Calu3 (cell line): ENCODE measurements at regions not wholly inside any gene's neighbourhood (a gene's known extent, or its start where the extent isn't known, plus 50 kb on each side); places are given as distances from the start of the nearest gene placed in this dataset.

Experiments used
- BruUV-seq: library from RNA; stranded (reverse); fragments of 400-500 nt; replicated peaks from 2 replicates; lab custom pipeline; 2021; lab: Mats Ljungman, UMichigan
- CTCF ChIA-PET: fragments of 300-600 bp; sonication (Branson Sonifier 250); formaldehyde crosslinking; loops from one replicate; lab custom pipeline; 2022; ENCODE audit warnings: antibody characterized with exemption; lab: Charles Lee
- DNase-seq: peaks from one replicate; pipeline ENCODE4 v3.0.0; 2022
- H3K27ac Mint-ChIP-seq: one replicate; pipeline ENCODE4 v1.8.0; 2022; ENCODE audit warnings: mixed read lengths; ENCODE audit not compliant: unreplicated experiment
- H3K27me3 Mint-ChIP-seq: one replicate; pipeline ENCODE4 v1.8.0; 2022; ENCODE audit warnings: mixed read lengths; ENCODE audit not compliant: unreplicated experiment
- H3K36me3 Mint-ChIP-seq: one replicate; pipeline ENCODE4 v1.8.0; 2022; ENCODE audit warnings: mild to moderate bottlenecking, moderate library complexity, mixed read lengths; ENCODE audit not compliant: insufficient read depth, unreplicated experiment
- H3K4me1 Mint-ChIP-seq: one replicate; pipeline ENCODE4 v1.8.0; 2022; ENCODE audit warnings: mild to moderate bottlenecking, low read depth, mixed read lengths; ENCODE audit not compliant: unreplicated experiment
- H3K4me3 Mint-ChIP-seq: one replicate; pipeline ENCODE4 v1.8.0; 2022; ENCODE audit warnings: mild to moderate bottlenecking, low read depth, moderate library complexity, mixed read lengths; ENCODE audit not compliant: unreplicated experiment
- H3K9me3 Mint-ChIP-seq: one replicate; pipeline ENCODE4 v1.8.0; 2022; ENCODE audit warnings: low read depth, mixed read lengths; ENCODE audit not compliant: unreplicated experiment
- intact Hi-C: fragments of 100-400 bp; cut with micrococcal nuclease; formaldehyde crosslinking; loops from one replicate; pipeline ENCODE4 v1.10.0; 2022; ENCODE audit not compliant: unreplicated experiment
- TF ChIP-seq, protein P1 (sequence below): fragments of 200-600 bp; IDR thresholded peaks from one replicate; pipeline ENCODE4 v1.8.0; 2022; ENCODE audit warnings: antibody characterized with exemption; ENCODE audit not compliant: unreplicated experiment

DNA sequence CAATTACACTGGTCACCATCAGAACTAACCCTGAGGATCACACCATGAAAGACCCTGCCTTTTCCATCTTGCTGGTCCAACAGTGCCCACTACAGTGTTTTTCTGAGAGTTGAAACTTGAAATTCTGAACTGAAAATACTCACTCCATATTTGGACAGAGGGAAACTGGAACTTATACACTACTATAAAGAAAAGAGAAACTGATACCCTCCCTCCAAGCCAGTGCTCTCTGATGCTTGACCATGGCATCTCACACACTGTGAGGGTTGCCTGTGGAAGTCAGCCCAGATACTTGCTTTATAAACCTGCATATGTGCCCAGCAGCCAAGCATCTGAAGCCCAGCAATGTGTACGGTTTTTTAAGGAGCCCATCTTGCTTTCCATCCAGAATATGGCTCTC lies 108.7 kb downstream of the FOXA2 start:
- CTCF ChIA-PET: no interaction called here
- no peak overlapping the region for H3K4me3 Mint-ChIP-seq

DNA sequence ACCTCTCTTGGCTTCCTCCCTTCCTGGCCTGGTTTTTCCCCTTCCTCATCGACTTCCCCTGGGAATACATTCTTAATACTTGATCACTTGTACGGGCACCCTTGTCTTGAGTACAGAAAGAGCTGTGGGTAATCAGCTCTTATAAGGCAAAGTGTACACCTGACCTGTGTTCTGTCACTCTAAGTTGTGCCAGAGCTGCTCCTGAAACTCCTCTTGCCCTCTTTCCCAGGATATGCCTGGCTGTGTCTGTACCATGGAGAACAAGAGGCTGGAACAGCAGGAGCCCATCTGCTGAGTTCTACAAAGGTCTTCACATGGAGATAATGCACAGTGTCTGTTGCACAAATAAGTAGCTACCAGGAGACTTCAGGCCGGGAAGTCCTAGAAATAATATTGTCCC lies 110.1 kb downstream of the FOXA2 start:
- TF ChIP-seq, protein P1, sequence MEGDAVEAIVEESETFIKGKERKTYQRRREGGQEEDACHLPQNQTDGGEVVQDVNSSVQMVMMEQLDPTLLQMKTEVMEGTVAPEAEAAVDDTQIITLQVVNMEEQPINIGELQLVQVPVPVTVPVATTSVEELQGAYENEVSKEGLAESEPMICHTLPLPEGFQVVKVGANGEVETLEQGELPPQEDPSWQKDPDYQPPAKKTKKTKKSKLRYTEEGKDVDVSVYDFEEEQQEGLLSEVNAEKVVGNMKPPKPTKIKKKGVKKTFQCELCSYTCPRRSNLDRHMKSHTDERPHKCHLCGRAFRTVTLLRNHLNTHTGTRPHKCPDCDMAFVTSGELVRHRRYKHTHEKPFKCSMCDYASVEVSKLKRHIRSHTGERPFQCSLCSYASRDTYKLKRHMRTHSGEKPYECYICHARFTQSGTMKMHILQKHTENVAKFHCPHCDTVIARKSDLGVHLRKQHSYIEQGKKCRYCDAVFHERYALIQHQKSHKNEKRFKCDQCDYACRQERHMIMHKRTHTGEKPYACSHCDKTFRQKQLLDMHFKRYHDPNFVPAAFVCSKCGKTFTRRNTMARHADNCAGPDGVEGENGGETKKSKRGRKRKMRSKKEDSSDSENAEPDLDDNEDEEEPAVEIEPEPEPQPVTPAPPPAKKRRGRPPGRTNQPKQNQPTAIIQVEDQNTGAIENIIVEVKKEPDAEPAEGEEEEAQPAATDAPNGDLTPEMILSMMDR: no peak
- DNase-seq: no peak
- H3K4me1 Mint-ChIP-seq: no peaks in the 10 kb centered on the region
- no peak overlapping the region for H3K27ac Mint-ChIP-seq
- no peak overlapping the region for H3K4me3 Mint-ChIP-seq
- BruUV-seq: no TSS peak
- intact Hi-C loops: no loop called here
- H3K9me3 Mint-ChIP-seq: peaks cover 3% of the 10 kb centered on the region
- no peaks in the 10 kb centered on the region for H3K36me3 Mint-ChIP-seq
- H3K27me3 Mint-ChIP-seq: no peaks in the 10 kb centered on the region
- CTCF ChIA-PET: no interaction called here

More for the DNA sequence above, 108.7 kb downstream of the FOXA2 start:
- TF ChIP-seq, protein P1: no peak
- Mint-ChIP-seq H3K9me3 (peaks cover 3% of the 10 kb centered on the region), H3K27ac (no peak overlapping the region), H3K36me3 (no peaks in the 10 kb centered on the region), H3K4me1 (no peaks in the 10 kb centered on the region), H3K27me3 (no peaks in the 10 kb centered on the region)
- BruUV-seq: no TSS peak
- intact Hi-C loops: no loop called here
- DNase-seq: no peak

DNA sequence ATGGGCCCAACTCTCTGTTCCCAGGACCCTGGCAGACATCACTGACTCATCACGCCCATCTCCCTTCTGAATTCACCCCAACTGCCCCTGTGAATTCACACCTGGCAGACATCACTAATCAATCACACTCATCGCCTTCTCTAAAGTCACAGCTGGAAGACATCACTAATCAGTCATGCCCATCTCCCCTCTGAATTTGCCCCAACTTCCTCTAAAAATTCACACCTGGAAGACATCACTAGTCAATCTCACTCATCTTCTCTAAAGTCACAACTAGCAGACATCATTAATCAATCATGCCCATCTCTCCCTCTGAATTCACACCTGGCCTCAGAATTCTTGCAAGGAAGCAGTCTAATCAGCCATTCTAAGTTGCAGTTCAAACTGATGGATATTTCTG lies 111.1 kb downstream of the FOXA2 start:
- CTCF ChIA-PET: no interaction called here
- intact Hi-C loops: no loop called here

DNA sequence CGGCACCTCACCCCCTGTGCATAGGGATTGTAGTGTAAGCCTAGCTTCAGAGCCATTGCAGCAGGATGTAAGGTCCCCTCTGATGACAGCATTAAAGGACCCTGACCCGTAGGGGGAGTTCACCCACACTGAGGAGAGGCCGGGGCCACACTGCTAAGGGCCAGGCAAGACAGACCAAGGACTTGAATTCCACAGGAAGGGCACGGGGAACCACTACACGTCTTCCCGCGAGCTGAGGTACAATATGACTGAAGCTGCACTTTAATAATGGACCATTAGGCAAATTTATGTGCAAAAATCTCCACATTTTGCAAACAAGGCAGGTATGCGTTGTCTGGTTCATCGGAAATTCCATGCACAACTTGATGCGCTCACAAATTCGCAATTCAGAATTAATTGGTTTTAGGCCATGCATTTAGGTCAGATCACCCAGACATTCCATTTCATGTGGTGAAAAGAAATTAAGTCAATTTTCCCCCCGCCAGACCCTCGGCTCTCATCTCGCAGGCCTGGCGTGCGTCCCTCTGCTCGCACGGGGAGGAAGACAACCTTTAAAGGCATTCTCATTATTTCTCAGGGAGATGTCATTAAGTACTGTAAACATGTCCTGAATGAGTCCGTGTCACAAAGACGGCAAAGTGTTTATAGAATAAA lies 111.8 kb downstream of the FOXA2 start:
- H3K27me3 Mint-ChIP-seq: no peaks in the 10 kb centered on the region
- H3K4me1 Mint-ChIP-seq: no peaks in the 10 kb centered on the region
- H3K9me3 Mint-ChIP-seq: peaks cover 3% of the 10 kb centered on the region
- H3K36me3 Mint-ChIP-seq: no peaks in the 10 kb centered on the region
- DNase-seq: no peak
- BruUV-seq: no TSS peak
- CTCF ChIA-PET: no interaction called here
- TF ChIP-seq, protein P1: no peak
- intact Hi-C loops: no loop called here
- H3K4me3 Mint-ChIP-seq: no peak overlapping the region
- no peak overlapping the region for H3K27ac Mint-ChIP-seq

More for the DNA sequence above, 111.1 kb downstream of the FOXA2 start:
- Mint-ChIP-seq H3K4me1 (no peaks in the 10 kb centered on the region), H3K9me3 (peaks cover 3% of the 10 kb centered on the region), H3K27ac (no peak overlapping the region), H3K4me3 (no peak overlapping the region), H3K27me3 (no peaks in the 10 kb centered on the region), H3K36me3 (no peaks in the 10 kb centered on the region)
- TF ChIP-seq, protein P1: no peak
- no peak for DNase-seq
- no TSS peak for BruUV-seq
